Keratinocyte (primary cell): ENCODE measurements at regions not wholly inside any gene's neighbourhood (a gene's known extent, or its start where the extent isn't known, plus 50 kb on each side); places are given as distances from the start of the nearest gene placed in this dataset.

Experiments used
- CTCF ChIP-seq, 3 experiments: IDR thresholded peaks in 1 of 3; conservative IDR thresholded peaks in 1 of 3; optimal IDR thresholded peaks in 1 of 3; 2 replicates in 2 of 3; 3 replicates in 1 of 3; pipeline versions ENCODE3 to v1.5.1; 2011; ENCODE audit warnings: low read length in 3 of 3, mild to moderate bottlenecking in 3 of 3, moderate library complexity in 2 of 3, control low read depth in 1 of 3, inconsistent platforms in 1 of 3; ENCODE audit not compliant: insufficient read depth in 2 of 3; ENCODE audit errors: extremely low read depth in 1 of 3
- EZH2 ChIP-seq: IDR thresholded peaks from one replicate; pipeline ENCODE4 v1.6.1; 2012; ENCODE audit warnings: inconsistent platforms, mild to moderate bottlenecking, low read length, moderate library complexity

GRCh38 chr13:90084684-90085290 lies 1262.7 kb upstream of the MIR17HG start:
- TF ChIP-seq CTCF (optimal IDR thresholded peaks at IDR 0.05 in 1 of 3, IDR thresholded peaks at IDR 0.05 in 1 of 3, conservative IDR thresholded peaks at IDR 0.05 in 1 of 3; ENCODE audit: extremely low read depth in 1 of 3, insufficient read depth in 2 of 3, low read length in 3 of 3) (no peak), EZH2 (no peak)
